ENCODE measurements at regions not wholly inside any gene's neighbourhood (a gene's known extent, or its start where the extent isn't known, plus 50 kb on each side); places are given as distances from the start of the nearest gene placed in this dataset.
"Not testable (repeated sequence)": the region's sequence is repeated elsewhere in the genome, so short reads cannot be mapped to it uniquely, and the experiment has no call there.

GRCh38 chr15:98549741-98550140, 98.6 kb upstream of the IGF1R start:
- POLR2A ChIA-PET: no interaction called here
- peaks cover 6% of the 10 kb centered on the region for H3K9me3 Mint-ChIP-seq (ENCODE audit: unreplicated experiment)
- CTCF ChIA-PET: interaction anchor here (0.7 kb wide), 1 partner anchor 92 kb away, joined by 3 read pairs; no protein-coding TSS in a partner anchor
- H3K27me3 Mint-ChIP-seq (ENCODE audit: insufficient read depth, unreplicated experiment): peaks cover 35% of the 10 kb centered on the region
- DNase-seq (ENCODE audit: unreplicated experiment): no peak
- intact Hi-C loops (cut with micrococcal nuclease): no loop called here
- no peak for TF ChIP-seq CTCF (IDR thresholded peaks at IDR 0.05; ENCODE audit: unreplicated experiment)
- H3K36me3 Mint-ChIP-seq (ENCODE audit: insufficient read depth, unreplicated experiment): no peaks in the 10 kb centered on the region
- no peak overlapping the region for H3K27ac Mint-ChIP-seq (ENCODE audit: low read depth, unreplicated experiment)
- H3K4me3 Mint-ChIP-seq (ENCODE audit: unreplicated experiment): no peak overlapping the region
- peaks cover 5% of the 10 kb centered on the region for H3K4me1 Mint-ChIP-seq (ENCODE audit: insufficient read depth, unreplicated experiment)
- BruUV-seq (replicated peaks): no TSS peak

DNA sequence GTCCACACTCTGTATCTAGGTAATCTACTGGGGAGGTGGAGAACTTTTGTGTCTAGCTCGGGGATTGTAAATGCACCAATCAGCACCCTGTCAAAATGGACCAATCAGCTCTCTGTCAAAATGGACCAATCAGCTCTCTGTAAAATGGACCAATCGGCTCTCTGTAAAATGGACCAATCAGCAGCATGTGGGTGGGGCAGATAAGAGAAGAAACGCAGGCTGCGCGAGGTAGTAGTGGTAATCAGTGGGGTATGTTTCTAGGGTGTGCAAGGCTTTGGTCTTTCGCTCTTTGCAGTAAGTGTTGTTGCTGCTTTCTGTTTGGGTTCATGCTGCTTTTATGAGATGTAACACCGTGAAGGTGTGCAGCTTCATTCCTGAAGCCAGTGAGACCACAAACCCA, 98.0 kb upstream of the IGF1R start:
- intact Hi-C loops (cut with micrococcal nuclease); H3K4me1 Mint-ChIP-seq (ENCODE audit: insufficient read depth, unreplicated experiment); H3K4me3 Mint-ChIP-seq (ENCODE audit: unreplicated experiment); BruUV-seq (replicated peaks); H3K9me3 Mint-ChIP-seq (ENCODE audit: unreplicated experiment); H3K27ac Mint-ChIP-seq (ENCODE audit: low read depth, unreplicated experiment); H3K36me3 Mint-ChIP-seq (ENCODE audit: insufficient read depth, unreplicated experiment); POLR2A ChIA-PET; DNase-seq (ENCODE audit: unreplicated experiment): not testable (repeated sequence)
- peaks cover 35% of the 10 kb centered on the region for H3K27me3 Mint-ChIP-seq (ENCODE audit: insufficient read depth, unreplicated experiment)
- CTCF ChIA-PET: interaction anchor here (0.7 kb wide), 1 partner anchor 92 kb away, joined by 3 read pairs; no protein-coding TSS in a partner anchor

- Mint-ChIP-seq H3K36me3 (ENCODE audit: insufficient read depth, unreplicated experiment) (no peaks in the 10 kb centered on the region), H3K4me1 (ENCODE audit: insufficient read depth, unreplicated experiment) (peaks cover 5% of the 10 kb centered on the region), H3K9me3 (ENCODE audit: unreplicated experiment) (peaks cover 6% of the 10 kb centered on the region), H3K4me3 (ENCODE audit: unreplicated experiment) (no peak overlapping the region), H3K27ac (ENCODE audit: low read depth, unreplicated experiment) (no peak overlapping the region), H3K27me3 (ENCODE audit: insufficient read depth, unreplicated experiment) (peaks cover 27% of the 10 kb centered on the region)
- ChIA-PET POLR2A (interaction anchor here (0.8 kb wide), 1 partner anchor 60 kb away, joined by 3 read pairs; no protein-coding TSS in a partner anchor), CTCF (interaction anchor here (0.6 to 1.4 kb wide), 2 partner anchors 33 to 54 kb away, joined by 3 to 4 read pairs; no protein-coding TSS in a partner anchor)
- DNase-seq (ENCODE audit: unreplicated experiment): no peak
- no peak for TF ChIP-seq CTCF (IDR thresholded peaks at IDR 0.05; ENCODE audit: unreplicated experiment)
- intact Hi-C loops (cut with micrococcal nuclease): no loop called here
- no TSS peak for BruUV-seq (replicated peaks)
Measured at GRCh38 chr15:98551936-98552562, 96.3 kb upstream of the IGF1R start.

- BruUV-seq (replicated peaks): no TSS peak
- Mint-ChIP-seq H3K4me3 (ENCODE audit: unreplicated experiment) (no peak overlapping the region), H3K27me3 (ENCODE audit: insufficient read depth, unreplicated experiment) (peaks cover 35% of the 10 kb centered on the region), H3K27ac (ENCODE audit: low read depth, unreplicated experiment) (no peak overlapping the region), H3K9me3 (ENCODE audit: unreplicated experiment) (peaks cover 6% of the 10 kb centered on the region), H3K4me1 (ENCODE audit: insufficient read depth, unreplicated experiment) (no peaks in the 10 kb centered on the region), H3K36me3 (ENCODE audit: insufficient read depth, unreplicated experiment) (no peaks in the 10 kb centered on the region)
- intact Hi-C loops (cut with micrococcal nuclease): no loop called here
- ChIA-PET CTCF (interaction anchor here (0.5 to 1.1 kb wide), 4 partner anchors 23 to 525 kb away, joined by 3 to 4 read pairs (median 3); no protein-coding TSS in a partner anchor), POLR2A (interaction anchor here (0.6 kb wide), 1 partner anchor 93 kb away, joined by 3 read pairs; no protein-coding TSS in a partner anchor)
- TF ChIP-seq CTCF (IDR thresholded peaks at IDR 0.05; ENCODE audit: unreplicated experiment): no peak
- DNase-seq (ENCODE audit: unreplicated experiment): no peak
Measured at GRCh38 chr15:98554272-98555172, 93.8 kb upstream of the IGF1R start.
